ENCODE measurements at regions not wholly inside any gene's neighbourhood (a gene's known extent, or its start where the extent isn't known, plus 50 kb on each side); places are given as distances from the start of the nearest gene placed in this dataset.

GRCh38 chr9:22331533-22331932, 115.1 kb upstream of the DMRTA1 start:
- POLR2A ChIA-PET, result no interaction called here
- Histone ChIP-seq H3K4me3 (ENCODE audit: control insufficient read depth in 1 of 7, extremely low read depth in 1 of 7, insufficient read depth in 4 of 7, low read depth in 2 of 7, low read length in 6 of 7) (no peak overlapping the region), H3K4me1 (ENCODE audit: control extremely low read depth in 1 of 4, control insufficient read depth in 4 of 4, insufficient read depth in 4 of 4, low read length in 3 of 4) (no peaks in the 10 kb centered on the region), H3K9me3 (ENCODE audit: control extremely low read depth in 1 of 5, control insufficient read depth in 4 of 5, insufficient read depth in 2 of 5, low read depth in 1 of 5, low read length in 4 of 5) (peaks cover 0 to 2% (median 0%) of the 10 kb centered on the region in 5 experiments), H3K27me3 (replicated peaks in 2 of 5; ENCODE audit: control insufficient read depth in 4 of 5, insufficient read depth in 5 of 5, low read length in 4 of 5) (peaks cover 0 to 1% (median 0%) of the 10 kb centered on the region in 5 experiments), H3K27ac (ENCODE audit: insufficient read depth in 1 of 2, low read depth in 1 of 2, low read length in 2 of 2, poor library complexity in 1 of 2, severe bottlenecking in 2 of 2) (no peak overlapping the region), H3K36me3 (ENCODE audit: control insufficient read depth in 4 of 4, insufficient read depth in 4 of 4, low read length in 3 of 4) (no peaks in the 10 kb centered on the region)
- CTCF ChIA-PET, result no interaction called here
- no peak for DNase-seq

GRCh38 chr9:22332202-22332601, 114.4 kb upstream of the DMRTA1 start:
- H3K9me3 ChIP-seq (ENCODE audit: control extremely low read depth in 1 of 5, control insufficient read depth in 4 of 5, insufficient read depth in 2 of 5, low read depth in 1 of 5, low read length in 4 of 5), result peaks cover 0 to 2% (median 0%) of the 10 kb centered on the region in 5 experiments
- H3K27ac ChIP-seq (ENCODE audit: insufficient read depth in 1 of 2, low read depth in 1 of 2, low read length in 2 of 2, poor library complexity in 1 of 2, severe bottlenecking in 2 of 2), result no peak overlapping the region
- ChIA-PET POLR2A (no interaction called here), CTCF (no interaction called here)
- H3K27me3 ChIP-seq (replicated peaks in 2 of 5; ENCODE audit: control insufficient read depth in 4 of 5, insufficient read depth in 5 of 5, low read length in 4 of 5), result peaks cover 0 to 1% (median 0%) of the 10 kb centered on the region in 5 experiments
- no CpG with 5 or more reads among the region's 1 CpG for WGBS (ENCODE audit: insufficient coverage)
- H3K36me3 ChIP-seq (ENCODE audit: control insufficient read depth in 4 of 4, insufficient read depth in 4 of 4, low read length in 3 of 4), result no peaks in the 10 kb centered on the region
- no peaks in the 10 kb centered on the region for H3K4me1 ChIP-seq (ENCODE audit: control extremely low read depth in 1 of 4, control insufficient read depth in 4 of 4, insufficient read depth in 4 of 4, low read length in 3 of 4)
- no peak overlapping the region for H3K4me3 ChIP-seq (ENCODE audit: control insufficient read depth in 1 of 7, extremely low read depth in 1 of 7, insufficient read depth in 4 of 7, low read depth in 2 of 7, low read length in 6 of 7)
- DNase-seq, result no peak

- DNase-seq, result no peak
- ChIA-PET POLR2A (interaction anchor here (0.6 kb wide), 1 partner anchor 307 kb away, joined by 3 read pairs; no protein-coding TSS in a partner anchor), CTCF (interaction anchor here (1.8 kb wide), 1 partner anchor 11 kb away, joined by 5 read pairs; no protein-coding TSS in a partner anchor)
- Histone ChIP-seq H3K9me3 (ENCODE audit: control extremely low read depth in 1 of 5, control insufficient read depth in 4 of 5, insufficient read depth in 2 of 5, low read depth in 1 of 5, low read length in 4 of 5) (no peaks in the 10 kb centered on the region), H3K27me3 (replicated peaks in 2 of 5; ENCODE audit: control insufficient read depth in 4 of 5, insufficient read depth in 5 of 5, low read length in 4 of 5) (peaks cover 0 to 1% (median 0%) of the 10 kb centered on the region in 5 experiments), H3K36me3 (ENCODE audit: control insufficient read depth in 4 of 4, insufficient read depth in 4 of 4, low read length in 3 of 4) (no peaks in the 10 kb centered on the region), H3K4me1 (ENCODE audit: control extremely low read depth in 1 of 4, control insufficient read depth in 4 of 4, insufficient read depth in 4 of 4, low read length in 3 of 4) (no peaks in the 10 kb centered on the region), H3K4me3 (ENCODE audit: control insufficient read depth in 1 of 7, extremely low read depth in 1 of 7, insufficient read depth in 4 of 7, low read depth in 2 of 7, low read length in 6 of 7) (no peak overlapping the region), H3K27ac (ENCODE audit: insufficient read depth in 1 of 2, low read depth in 1 of 2, low read length in 2 of 2, poor library complexity in 1 of 2, severe bottlenecking in 2 of 2) (no peak overlapping the region)
- no CpG with 5 or more reads among the region's 1 CpG for WGBS (ENCODE audit: insufficient coverage)
Observed at GRCh38 chr9:22337261-22337660, 109.4 kb upstream of the DMRTA1 start.

- Histone ChIP-seq H3K4me3 (ENCODE audit: control insufficient read depth in 1 of 7, extremely low read depth in 1 of 7, insufficient read depth in 4 of 7, low read depth in 2 of 7, low read length in 6 of 7) (no peak overlapping the region), H3K9me3 (ENCODE audit: control extremely low read depth in 1 of 5, control insufficient read depth in 4 of 5, insufficient read depth in 2 of 5, low read depth in 1 of 5, low read length in 4 of 5) (no peaks in the 10 kb centered on the region), H3K36me3 (ENCODE audit: control insufficient read depth in 4 of 4, insufficient read depth in 4 of 4, low read length in 3 of 4) (no peaks in the 10 kb centered on the region), H3K27ac (ENCODE audit: insufficient read depth in 1 of 2, low read depth in 1 of 2, low read length in 2 of 2, poor library complexity in 1 of 2, severe bottlenecking in 2 of 2) (no peak overlapping the region), H3K4me1 (ENCODE audit: control extremely low read depth in 1 of 4, control insufficient read depth in 4 of 4, insufficient read depth in 4 of 4, low read length in 3 of 4) (no peaks in the 10 kb centered on the region), H3K27me3 (replicated peaks in 2 of 5; ENCODE audit: control insufficient read depth in 4 of 5, insufficient read depth in 5 of 5, low read length in 4 of 5) (peaks cover 0 to 1% (median 0%) of the 10 kb centered on the region in 5 experiments)
- WGBS (ENCODE audit: insufficient coverage), result no CpG with 5 or more reads among the region's 3 CpGs
- no peak for DNase-seq
- POLR2A ChIA-PET, result interaction anchor here (0.7 kb wide), 1 partner anchor 271 kb away, joined by 3 read pairs; no protein-coding TSS in a partner anchor
- CTCF ChIA-PET, result no interaction called here
Observed at GRCh38 chr9:22342491-22343217, 104.0 kb upstream of the DMRTA1 start.

GRCh38 chr9:22343218-22343611, 103.4 kb upstream of the DMRTA1 start:
- no peak for DNase-seq
- ChIA-PET CTCF (no interaction called here), POLR2A (no interaction called here)
- Histone ChIP-seq H3K4me3 (ENCODE audit: control insufficient read depth in 1 of 7, extremely low read depth in 1 of 7, insufficient read depth in 4 of 7, low read depth in 2 of 7, low read length in 6 of 7) (no peak overlapping the region), H3K4me1 (ENCODE audit: control extremely low read depth in 1 of 4, control insufficient read depth in 4 of 4, insufficient read depth in 4 of 4, low read length in 3 of 4) (no peaks in the 10 kb centered on the region), H3K9me3 (ENCODE audit: control extremely low read depth in 1 of 5, control insufficient read depth in 4 of 5, insufficient read depth in 2 of 5, low read depth in 1 of 5, low read length in 4 of 5) (no peaks in the 10 kb centered on the region), H3K27ac (ENCODE audit: insufficient read depth in 1 of 2, low read depth in 1 of 2, low read length in 2 of 2, poor library complexity in 1 of 2, severe bottlenecking in 2 of 2) (no peak overlapping the region), H3K36me3 (ENCODE audit: control insufficient read depth in 4 of 4, insufficient read depth in 4 of 4, low read length in 3 of 4) (no peaks in the 10 kb centered on the region), H3K27me3 (replicated peaks in 2 of 5; ENCODE audit: control insufficient read depth in 4 of 5, insufficient read depth in 5 of 5, low read length in 4 of 5) (peaks cover 0 to 1% (median 0%) of the 10 kb centered on the region in 5 experiments)
- WGBS (ENCODE audit: insufficient coverage), result 100% methylated on average over 1 of the region's 1 CpG

- Histone ChIP-seq H3K4me3 (ENCODE audit: control insufficient read depth in 1 of 7, extremely low read depth in 1 of 7, insufficient read depth in 4 of 7, low read depth in 2 of 7, low read length in 6 of 7) (no peak overlapping the region), H3K4me1 (ENCODE audit: control extremely low read depth in 1 of 4, control insufficient read depth in 4 of 4, insufficient read depth in 4 of 4, low read length in 3 of 4) (no peaks in the 10 kb centered on the region), H3K9me3 (ENCODE audit: control extremely low read depth in 1 of 5, control insufficient read depth in 4 of 5, insufficient read depth in 2 of 5, low read depth in 1 of 5, low read length in 4 of 5) (peaks cover 0 to 1% (median 0%) of the 10 kb centered on the region in 5 experiments), H3K27me3 (replicated peaks in 2 of 5; ENCODE audit: control insufficient read depth in 4 of 5, insufficient read depth in 5 of 5, low read length in 4 of 5) (no peaks in the 10 kb centered on the region), H3K27ac (ENCODE audit: insufficient read depth in 1 of 2, low read depth in 1 of 2, low read length in 2 of 2, poor library complexity in 1 of 2, severe bottlenecking in 2 of 2) (no peak overlapping the region), H3K36me3 (ENCODE audit: control insufficient read depth in 4 of 4, insufficient read depth in 4 of 4, low read length in 3 of 4) (no peaks in the 10 kb centered on the region)
- ChIA-PET CTCF (no interaction called here), POLR2A (no interaction called here)
- 95% methylated on average over 7 of the region's 13 CpGs for WGBS (ENCODE audit: insufficient coverage)
- DNase-seq, result no peak
Observed at GRCh38 chr9:22354699-22355384, 91.8 kb upstream of the DMRTA1 start.

- Histone ChIP-seq H3K36me3 (ENCODE audit: control insufficient read depth in 4 of 4, insufficient read depth in 4 of 4, low read length in 3 of 4) (no peaks in the 10 kb centered on the region), H3K4me3 (ENCODE audit: control insufficient read depth in 1 of 7, extremely low read depth in 1 of 7, insufficient read depth in 4 of 7, low read depth in 2 of 7, low read length in 6 of 7) (no peak overlapping the region), H3K4me1 (ENCODE audit: control extremely low read depth in 1 of 4, control insufficient read depth in 4 of 4, insufficient read depth in 4 of 4, low read length in 3 of 4) (no peaks in the 10 kb centered on the region), H3K9me3 (ENCODE audit: control extremely low read depth in 1 of 5, control insufficient read depth in 4 of 5, insufficient read depth in 2 of 5, low read depth in 1 of 5, low read length in 4 of 5) (peaks cover 0 to 1% (median 0%) of the 10 kb centered on the region in 5 experiments), H3K27ac (ENCODE audit: insufficient read depth in 1 of 2, low read depth in 1 of 2, low read length in 2 of 2, poor library complexity in 1 of 2, severe bottlenecking in 2 of 2) (no peak overlapping the region), H3K27me3 (replicated peaks in 2 of 5; ENCODE audit: control insufficient read depth in 4 of 5, insufficient read depth in 5 of 5, low read length in 4 of 5) (no peaks in the 10 kb centered on the region)
- no peak for DNase-seq
- ChIA-PET CTCF (no interaction called here), POLR2A (no interaction called here)
- 89% methylated on average over 4 of the region's 5 CpGs for WGBS (ENCODE audit: insufficient coverage)
Observed at GRCh38 chr9:22356985-22357384, 89.6 kb upstream of the DMRTA1 start.
